ENCODE measurements at regions not wholly inside any gene's neighbourhood (a gene's known extent, or its start where the extent isn't known, plus 50 kb on each side); places are given as distances from the start of the nearest gene placed in this dataset.

DNA sequence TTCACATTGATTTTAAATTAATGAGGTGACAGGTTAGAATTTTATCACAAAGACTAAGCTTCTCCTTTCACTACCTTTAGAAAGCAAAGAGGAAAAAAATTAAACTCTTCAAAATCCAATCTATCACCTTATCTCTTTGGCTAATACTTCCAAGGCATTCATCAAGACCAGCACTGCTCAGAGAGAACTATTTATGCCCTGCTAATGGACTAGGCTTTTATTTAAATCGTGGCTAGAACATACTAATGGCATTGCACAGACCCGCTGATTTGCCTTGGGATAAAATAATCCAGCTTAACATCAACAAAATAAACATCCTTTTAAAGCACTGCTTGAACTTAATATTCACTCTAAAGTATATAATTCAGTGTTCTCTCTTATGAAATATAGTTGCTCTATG, 880.4 kb downstream of the HACE1 start:
- no peaks in the 10 kb centered on the region for H3K36me3 Mint-ChIP-seq (ENCODE audit: low read depth)
- no peak overlapping the region for H3K27ac Mint-ChIP-seq
- no peaks in the 10 kb centered on the region for H3K4me1 Mint-ChIP-seq (ENCODE audit: low read depth)
- H3K4me3 Mint-ChIP-seq, result no peak overlapping the region
- TF ChIP-seq CTCF (IDR thresholded peaks at IDR 0.05), result no peak
- no peaks in the 10 kb centered on the region for H3K27me3 Mint-ChIP-seq
- intact Hi-C loops (cut with micrococcal nuclease), result no loop called here
- no peak for DNase-seq
- peaks cover 2% of the 10 kb centered on the region for H3K9me3 Mint-ChIP-seq
- ChIA-PET POLR2A (no interaction called here), CTCF (no interaction called here)
- ATAC-seq, result no peak

DNA sequence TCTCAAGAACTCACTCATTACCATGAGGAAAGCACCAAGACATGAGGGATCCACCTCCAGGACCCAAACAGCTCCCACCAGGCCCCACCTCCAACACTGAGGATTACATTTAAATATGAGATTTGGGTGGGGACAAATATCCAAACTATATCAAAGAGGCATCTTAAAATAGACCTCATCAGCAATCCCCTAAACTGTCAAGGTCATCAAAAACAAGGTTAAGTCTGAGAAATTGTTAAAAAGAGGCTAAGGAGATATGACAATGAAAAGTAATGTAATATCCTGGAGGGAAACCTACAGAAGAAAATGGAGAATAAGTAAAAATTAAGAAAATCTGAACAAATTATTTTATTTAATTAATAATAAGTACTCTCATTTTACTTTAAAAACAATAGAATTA, 922.3 kb downstream of the HACE1 start:
- DNase-seq, result no peak
- Mint-ChIP-seq H3K9me3 (peaks cover 3% of the 10 kb centered on the region), H3K4me3 (no peak overlapping the region), H3K4me1 (ENCODE audit: low read depth) (no peaks in the 10 kb centered on the region), H3K36me3 (ENCODE audit: low read depth) (no peaks in the 10 kb centered on the region), H3K27ac (no peak overlapping the region), H3K27me3 (no peaks in the 10 kb centered on the region)
- POLR2A ChIA-PET, result no interaction called here
- CTCF ChIA-PET, result no interaction called here
- ATAC-seq, result no peak
- no peak for TF ChIP-seq CTCF (IDR thresholded peaks at IDR 0.05)
- intact Hi-C loops (cut with micrococcal nuclease), result no loop called here

GRCh38 chr6:103925317-103925716, 934.4 kb downstream of the HACE1 start:
- Mint-ChIP-seq H3K9me3 (peaks cover 10% of the 10 kb centered on the region), H3K27ac (no peak overlapping the region)

GRCh38 chr6:103910018-103910417, 949.7 kb downstream of the HACE1 start:
- peaks cover 2% of the 10 kb centered on the region for H3K9me3 Mint-ChIP-seq
- no peak for ATAC-seq
- no peak overlapping the region for H3K4me3 Mint-ChIP-seq
- no peaks in the 10 kb centered on the region for H3K36me3 Mint-ChIP-seq (ENCODE audit: low read depth)
- no peak overlapping the region for H3K27ac Mint-ChIP-seq
- ChIA-PET CTCF (no interaction called here), POLR2A (no interaction called here)
- H3K27me3 Mint-ChIP-seq, result no peaks in the 10 kb centered on the region
- no peak for DNase-seq
- no peak for TF ChIP-seq CTCF (IDR thresholded peaks at IDR 0.05)
- no peaks in the 10 kb centered on the region for H3K4me1 Mint-ChIP-seq (ENCODE audit: low read depth)
- intact Hi-C loops (cut with micrococcal nuclease), result no loop called here

More at GRCh38 chr6:103925317-103925716, 934.4 kb downstream of the HACE1 start:
- Mint-ChIP-seq H3K4me1 (ENCODE audit: low read depth) (no peaks in the 10 kb centered on the region), H3K4me3 (no peak overlapping the region), H3K27me3 (no peaks in the 10 kb centered on the region), H3K36me3 (ENCODE audit: low read depth) (no peaks in the 10 kb centered on the region)
- intact Hi-C loops (cut with micrococcal nuclease), result no loop called here
- CTCF ChIA-PET, result no interaction called here
- TF ChIP-seq CTCF (IDR thresholded peaks at IDR 0.05), result no peak
- ATAC-seq (no peak), DNase-seq (no peak)
- POLR2A ChIA-PET, result no interaction called here

DNA sequence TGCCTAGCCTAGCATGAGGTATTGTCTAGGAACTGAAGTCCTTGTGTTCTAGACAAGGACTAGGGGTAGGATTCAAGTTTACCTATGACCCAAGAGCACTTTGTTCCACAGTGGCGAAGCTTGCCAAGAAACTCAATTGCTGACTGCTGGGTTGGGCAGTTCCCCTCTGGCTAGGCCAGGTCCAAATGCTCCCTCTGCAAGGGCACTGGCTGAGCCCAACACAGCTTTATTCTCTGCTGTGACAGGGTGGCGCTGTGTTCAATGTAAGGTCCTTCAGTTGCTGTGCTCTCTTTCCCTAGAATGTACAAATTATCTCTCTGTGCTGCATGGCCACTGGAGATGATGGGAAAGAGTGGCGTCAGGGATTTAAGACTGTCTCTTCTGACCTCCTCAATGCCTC, 950.8 kb downstream of the HACE1 start:
- ChIA-PET POLR2A (no interaction called here), CTCF (no interaction called here)
- Mint-ChIP-seq H3K36me3 (ENCODE audit: low read depth) (no peaks in the 10 kb centered on the region), H3K4me1 (ENCODE audit: low read depth) (no peaks in the 10 kb centered on the region), H3K27ac (no peak overlapping the region), H3K27me3 (no peaks in the 10 kb centered on the region), H3K4me3 (no peak overlapping the region), H3K9me3 (peaks cover 2% of the 10 kb centered on the region)
- ATAC-seq (no peak), DNase-seq (no peak)
- no peak for TF ChIP-seq CTCF (IDR thresholded peaks at IDR 0.05)
- intact Hi-C loops (cut with micrococcal nuclease), result no loop called here

Measured in activated CD8-positive, alpha-beta T cell treated with anti-CD3 and anti-CD28 coated beads for 36 hours (primary cell).